Immature natural killer cell (primary cell): ENCODE measurements at regions not wholly inside any gene's neighbourhood (a gene's known extent, or its start where the extent isn't known, plus 50 kb on each side); places are given as distances from the start of the nearest gene placed in this dataset.

ENCODE experiments used
- DNase-seq, 3 donors: peaks; one replicate each; pipeline ENCODE4 v3.0.0; 2022; ENCODE audit warnings: mixed read lengths in 1 of 3
- H3K27ac Mint-ChIP-seq, 6 donors: one replicate each; pipeline ENCODE4 v1.8.0; 2020; ENCODE audit warnings: mixed read lengths in 6 of 6, mild to moderate bottlenecking in 5 of 6, inconsistent platforms in 4 of 6, moderate library complexity in 3 of 6
- H3K27me3 Mint-ChIP-seq, 3 donors: one replicate each; pipeline ENCODE4 v1.8.0; 2020 to 2021; ENCODE audit warnings: low read depth in 3 of 3, mild to moderate bottlenecking in 3 of 3, mixed read lengths in 3 of 3, moderate library complexity in 3 of 3, inconsistent platforms in 1 of 3
- H3K36me3 Mint-ChIP-seq, 3 donors: one replicate each; pipeline ENCODE4 v1.8.0; 2020; ENCODE audit warnings: mixed read lengths in 3 of 3, inconsistent platforms in 2 of 3, mild to moderate bottlenecking in 2 of 3
- H3K4me1 Mint-ChIP-seq, 2 donors: one replicate each; pipeline ENCODE4 v1.8.0; 2020; ENCODE audit warnings: inconsistent platforms in 2 of 2, mild to moderate bottlenecking in 2 of 2, mixed read lengths in 2 of 2, moderate library complexity in 1 of 2
- H3K4me3 Mint-ChIP-seq, 5 donors: one replicate each; pipeline ENCODE4 v1.8.0; 2020; ENCODE audit warnings: mild to moderate bottlenecking in 5 of 5, mixed read lengths in 5 of 5, inconsistent platforms in 3 of 5, moderate library complexity in 3 of 5
- H3K9me3 Mint-ChIP-seq, 6 donors: one replicate each; pipeline ENCODE4 v1.8.0; 2020; ENCODE audit warnings: mild to moderate bottlenecking in 6 of 6, mixed read lengths in 6 of 6, inconsistent platforms in 4 of 6, moderate library complexity in 3 of 6

DNA sequence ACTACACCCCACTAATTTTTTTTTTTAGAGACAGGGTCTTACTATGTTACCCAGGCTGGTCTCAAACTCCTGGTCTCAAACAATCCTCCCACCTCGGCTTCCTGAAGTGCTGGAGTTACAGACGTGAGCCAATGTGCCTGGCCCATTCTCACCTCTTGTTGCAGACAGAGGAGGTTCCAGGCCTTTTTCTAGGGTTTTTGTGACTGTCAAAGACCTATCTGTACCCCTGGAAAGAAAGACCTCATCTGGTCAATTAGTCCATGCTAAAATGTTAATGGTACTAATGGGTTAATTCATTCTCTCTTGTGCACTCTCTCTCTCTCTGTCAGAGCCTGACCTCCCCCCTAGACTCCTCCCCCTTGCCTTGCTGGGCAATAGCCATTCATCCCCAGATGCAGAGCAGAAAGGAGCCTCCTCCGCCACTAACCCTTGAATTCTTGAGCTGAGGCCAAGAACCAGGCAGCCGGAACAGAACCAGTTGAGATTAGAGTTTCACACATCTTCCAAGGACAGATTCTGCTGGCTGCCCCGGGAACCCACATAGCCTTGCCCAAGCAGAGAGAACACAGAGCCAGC is 209.7 kb downstream of the SKIDA1 start:
- H3K4me1 Mint-ChIP-seq, result no peaks in the 10 kb centered on the region
- no peak for DNase-seq
- H3K27me3 Mint-ChIP-seq, result peaks cover 0 to 3% (median 1%) of the 10 kb centered on the region in 3 donors
- no peaks in the 10 kb centered on the region for H3K9me3 Mint-ChIP-seq
- H3K27ac Mint-ChIP-seq, result no peak overlapping the region
- H3K4me3 Mint-ChIP-seq, result no peak overlapping the region
- H3K36me3 Mint-ChIP-seq, result no peaks in the 10 kb centered on the region

DNA sequence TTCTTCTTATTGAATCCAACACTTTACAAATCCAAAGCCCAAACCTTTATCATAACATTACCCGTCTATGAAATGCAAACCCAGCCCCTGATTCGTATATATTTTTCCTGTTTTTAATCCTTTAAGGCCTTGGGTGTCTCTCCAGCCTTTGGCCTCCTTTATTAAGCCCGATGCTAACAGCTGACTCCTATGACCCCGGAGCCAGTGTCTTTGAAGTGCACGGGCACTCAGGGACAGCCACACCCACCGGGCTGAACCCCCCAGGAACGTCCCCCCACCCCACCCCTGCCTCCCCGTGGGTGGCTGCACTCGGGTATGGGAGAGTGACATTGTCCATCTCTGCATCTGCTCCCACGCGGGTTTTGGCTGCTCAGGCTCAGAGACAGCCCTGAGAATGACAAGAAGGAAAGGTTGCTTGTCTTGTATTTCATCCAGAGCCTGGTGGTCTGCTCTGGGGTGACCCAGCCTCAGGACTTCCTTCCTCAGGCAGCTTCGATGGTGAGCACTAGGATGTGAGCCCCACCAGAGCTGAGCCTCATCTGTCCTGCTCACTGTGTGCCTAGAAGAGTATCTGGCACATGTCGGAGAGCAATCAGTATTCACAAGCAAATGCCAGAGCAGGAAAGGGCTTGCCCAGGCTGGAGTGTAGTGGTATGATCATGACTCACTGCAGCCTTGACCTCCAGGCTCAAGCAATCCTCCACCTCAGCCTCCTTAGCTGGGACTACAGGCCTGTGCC is 210.4 kb downstream of the SKIDA1 start:
- H3K9me3 Mint-ChIP-seq, result no peaks in the 10 kb centered on the region
- H3K27me3 Mint-ChIP-seq, result peaks cover 0 to 3% (median 1%) of the 10 kb centered on the region in 3 donors
- H3K4me1 Mint-ChIP-seq, result no peaks in the 10 kb centered on the region
- no peak overlapping the region for H3K27ac Mint-ChIP-seq
- no peak for DNase-seq
- H3K4me3 Mint-ChIP-seq, result no peak overlapping the region
- H3K36me3 Mint-ChIP-seq, result no peaks in the 10 kb centered on the region

DNA sequence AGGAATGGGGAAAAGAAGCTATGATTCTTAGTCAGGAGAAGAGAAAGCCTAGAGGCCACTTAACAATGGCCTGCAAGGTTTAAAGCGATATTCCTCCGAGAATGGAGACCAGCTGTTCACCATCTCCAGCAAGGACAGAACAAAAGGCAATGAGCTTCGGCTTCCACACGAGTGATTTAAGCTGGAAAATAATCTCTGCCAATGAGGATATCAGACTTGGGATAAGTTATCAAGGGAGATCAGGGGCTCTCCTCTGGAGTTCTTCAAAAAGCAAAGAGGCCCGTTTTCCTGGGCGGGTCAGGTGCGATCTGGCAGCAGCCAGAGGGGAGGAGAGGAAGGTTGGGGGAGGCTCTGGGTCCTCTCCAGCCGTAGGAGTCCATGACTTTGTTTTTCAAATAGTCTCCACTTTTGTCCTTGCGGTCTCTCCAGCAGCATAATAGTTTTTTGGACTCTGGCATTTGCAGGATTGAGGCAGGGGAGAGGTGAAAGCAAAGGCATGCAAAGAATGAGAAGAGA is 211.3 kb downstream of the SKIDA1 start:
- no peak for DNase-seq
- H3K27me3 Mint-ChIP-seq, result peaks cover 0 to 3% (median 1%) of the 10 kb centered on the region in 3 donors
- H3K4me3 Mint-ChIP-seq, result no peak overlapping the region
- H3K27ac Mint-ChIP-seq, result no peak overlapping the region
- no peaks in the 10 kb centered on the region for H3K9me3 Mint-ChIP-seq
- H3K4me1 Mint-ChIP-seq, result no peaks in the 10 kb centered on the region
- H3K36me3 Mint-ChIP-seq, result no peaks in the 10 kb centered on the region

DNA sequence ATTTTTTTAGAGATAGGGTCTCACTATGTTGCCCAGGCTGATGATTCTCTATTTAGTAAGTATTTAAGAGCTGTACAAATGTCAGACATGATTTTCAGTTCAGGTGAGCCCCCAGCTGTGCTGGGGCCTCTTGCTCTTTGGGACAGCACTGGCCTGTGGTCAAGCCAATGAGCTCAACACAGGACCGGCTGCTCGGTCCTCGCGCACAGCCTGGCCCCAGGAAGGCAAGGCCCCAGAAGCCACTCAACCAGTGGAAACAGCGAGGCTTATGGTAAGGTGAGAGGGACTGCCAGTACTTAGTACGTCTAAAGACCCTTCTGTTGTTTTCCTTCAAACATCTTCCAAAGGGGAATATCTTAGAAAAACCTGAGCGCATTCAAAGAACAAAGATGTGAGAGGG is 211.8 kb downstream of the SKIDA1 start:
- Mint-ChIP-seq H3K27me3 (peaks cover 1 to 3% (median 2%) of the 10 kb centered on the region in 3 donors), H3K4me3 (no peak overlapping the region), H3K9me3 (no peaks in the 10 kb centered on the region), H3K27ac (no peak overlapping the region), H3K4me1 (no peaks in the 10 kb centered on the region), H3K36me3 (no peaks in the 10 kb centered on the region)
- no peak for DNase-seq

- H3K4me3 Mint-ChIP-seq, result no peak overlapping the region
- H3K27me3 Mint-ChIP-seq, result peaks cover 1 to 3% (median 2%) of the 10 kb centered on the region in 3 donors
- no peak for DNase-seq
- no peaks in the 10 kb centered on the region for H3K36me3 Mint-ChIP-seq
- no peaks in the 10 kb centered on the region for H3K4me1 Mint-ChIP-seq
- H3K27ac Mint-ChIP-seq, result no peak overlapping the region
- no peaks in the 10 kb centered on the region for H3K9me3 Mint-ChIP-seq
Observed at GRCh38 chr10:21311426-21311825, 214.1 kb downstream of the SKIDA1 start.

DNA sequence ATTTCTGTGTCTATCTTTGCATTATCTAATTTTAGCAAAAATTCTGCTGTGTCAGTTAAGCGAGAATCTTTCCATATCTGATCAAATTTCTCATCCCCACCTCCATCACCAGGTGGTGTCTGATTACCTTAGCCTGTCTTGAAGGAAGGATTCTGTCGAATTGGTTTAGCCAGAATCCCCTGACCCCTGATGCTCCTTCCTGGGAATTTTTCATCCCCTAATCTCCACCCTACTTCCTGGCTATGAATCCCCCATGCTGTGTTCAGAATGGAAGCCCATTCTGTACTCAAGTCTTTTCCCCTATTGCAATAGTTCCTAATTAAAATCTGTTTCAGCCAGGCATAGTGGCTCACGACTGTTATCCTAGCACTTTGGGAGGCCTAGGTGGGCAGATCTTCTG is 216.1 kb downstream of the SKIDA1 start:
- H3K9me3 Mint-ChIP-seq, result no peaks in the 10 kb centered on the region
- H3K4me1 Mint-ChIP-seq, result no peaks in the 10 kb centered on the region
- no peak overlapping the region for H3K27ac Mint-ChIP-seq
- H3K4me3 Mint-ChIP-seq, result no peak overlapping the region
- no peak for DNase-seq
- H3K27me3 Mint-ChIP-seq, result peaks cover 0 to 2% (median 2%) of the 10 kb centered on the region in 3 donors
- no peaks in the 10 kb centered on the region for H3K36me3 Mint-ChIP-seq

GRCh38 chr10:21308946-21309345 is 216.5 kb downstream of the SKIDA1 start:
- H3K27ac Mint-ChIP-seq, result no peak overlapping the region

GRCh38 chr10:21308018-21308417 is 217.5 kb downstream of the SKIDA1 start:
- no peaks in the 10 kb centered on the region for H3K4me1 Mint-ChIP-seq
- H3K4me3 Mint-ChIP-seq, result no peak overlapping the region
- H3K36me3 Mint-ChIP-seq, result no peaks in the 10 kb centered on the region
- H3K27me3 Mint-ChIP-seq, result peaks cover 0 to 2% (median 0%) of the 10 kb centered on the region in 3 donors
- DNase-seq, result no peak
- H3K27ac Mint-ChIP-seq, result no peak overlapping the region
- no peaks in the 10 kb centered on the region for H3K9me3 Mint-ChIP-seq

More at GRCh38 chr10:21308946-21309345, 216.5 kb downstream of the SKIDA1 start:
- no peak for DNase-seq
- Mint-ChIP-seq H3K36me3 (no peaks in the 10 kb centered on the region), H3K4me1 (no peaks in the 10 kb centered on the region), H3K9me3 (no peaks in the 10 kb centered on the region), H3K4me3 (no peak overlapping the region), H3K27me3 (peaks cover 0 to 2% (median 2%) of the 10 kb centered on the region in 3 donors)

GRCh38 chr10:21304608-21305007 is 220.9 kb downstream of the SKIDA1 start:
- no peak for DNase-seq
- H3K27me3 Mint-ChIP-seq, result peaks cover 0 to 2% (median 0%) of the 10 kb centered on the region in 3 donors
- no peak overlapping the region for H3K4me3 Mint-ChIP-seq
- H3K36me3 Mint-ChIP-seq, result no peaks in the 10 kb centered on the region
- H3K9me3 Mint-ChIP-seq, result no peaks in the 10 kb centered on the region
- no peaks in the 10 kb centered on the region for H3K4me1 Mint-ChIP-seq
- no peak overlapping the region for H3K27ac Mint-ChIP-seq

DNA sequence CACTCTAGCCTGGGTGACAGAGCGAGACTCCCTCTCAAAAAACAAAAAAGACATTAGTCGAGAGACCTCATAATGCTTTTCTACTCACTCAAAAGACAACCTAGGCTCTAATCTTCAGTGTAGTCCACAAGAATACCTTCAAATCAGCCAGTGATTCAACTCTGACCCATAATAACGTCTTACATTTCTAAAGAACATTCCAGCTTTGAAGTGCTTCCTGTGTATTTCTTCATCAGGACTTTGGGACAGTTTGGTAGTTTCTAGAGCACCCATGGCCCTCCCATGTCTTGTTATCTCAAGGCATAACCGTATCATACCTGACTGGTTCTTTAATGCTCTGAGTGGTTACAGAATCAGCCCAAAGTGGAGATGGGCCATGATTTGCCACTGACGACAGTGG is 221.3 kb downstream of the SKIDA1 start:
- H3K36me3 Mint-ChIP-seq, result no peaks in the 10 kb centered on the region
- H3K9me3 Mint-ChIP-seq, result no peaks in the 10 kb centered on the region
- no peak overlapping the region for H3K4me3 Mint-ChIP-seq
- no peaks in the 10 kb centered on the region for H3K4me1 Mint-ChIP-seq
- no peak overlapping the region for H3K27ac Mint-ChIP-seq
- H3K27me3 Mint-ChIP-seq, result peaks cover 0 to 2% (median 0%) of the 10 kb centered on the region in 3 donors
- DNase-seq, result no peak

DNA sequence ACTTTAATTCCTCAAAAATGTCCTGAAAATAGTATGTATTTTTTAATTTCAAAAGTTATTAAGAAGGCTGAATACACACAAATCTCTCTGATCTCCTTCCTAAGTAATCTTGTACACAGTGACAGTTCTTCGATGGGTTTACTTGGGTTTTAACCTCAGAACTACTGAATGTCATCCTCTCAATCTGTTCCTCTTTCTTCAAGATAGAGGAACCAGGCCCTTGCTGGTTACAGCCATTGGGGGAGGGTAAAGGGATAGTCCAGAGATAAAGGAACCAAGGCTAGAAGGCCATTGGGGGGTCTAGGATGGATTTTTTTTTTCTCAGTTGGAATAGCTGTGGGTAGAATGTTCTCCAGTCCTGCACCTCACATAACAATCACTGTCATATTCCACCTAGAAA is 224.9 kb downstream of the SKIDA1 start:
- Mint-ChIP-seq H3K4me1 (no peaks in the 10 kb centered on the region), H3K27me3 (peaks cover under 1 to 2% (median 1%) of the 10 kb centered on the region in 3 donors), H3K27ac (no peak overlapping the region), H3K36me3 (no peaks in the 10 kb centered on the region), H3K9me3 (no peaks in the 10 kb centered on the region), H3K4me3 (no peak overlapping the region)
- no peak for DNase-seq

DNA sequence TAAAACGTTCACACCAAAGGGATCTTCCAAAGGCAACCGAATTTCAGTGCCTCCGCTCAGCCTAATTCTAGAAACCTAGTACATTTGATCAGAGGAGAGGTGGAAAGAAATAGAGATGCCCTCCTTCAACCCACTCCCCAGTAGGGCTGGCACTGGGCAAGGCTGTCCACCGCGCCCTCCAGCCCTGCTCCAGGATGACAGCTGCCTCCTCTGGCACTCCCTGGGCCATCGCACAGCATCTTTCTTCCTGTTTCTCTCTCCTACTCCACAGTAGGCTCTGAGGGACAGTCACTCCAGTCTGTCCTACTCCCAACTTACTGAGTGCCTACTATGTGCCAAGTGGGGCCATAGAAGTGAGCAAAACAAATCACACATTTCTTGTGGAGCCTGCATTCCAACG is 226.2 kb downstream of the SKIDA1 start:
- no peak overlapping the region for H3K27ac Mint-ChIP-seq
- H3K4me1 Mint-ChIP-seq, result no peaks in the 10 kb centered on the region
- H3K36me3 Mint-ChIP-seq, result no peaks in the 10 kb centered on the region
- H3K9me3 Mint-ChIP-seq, result no peaks in the 10 kb centered on the region
- peaks cover 2 to 3% (median 3%) of the 10 kb centered on the region in 3 donors for H3K27me3 Mint-ChIP-seq
- no peak for DNase-seq
- no peak overlapping the region for H3K4me3 Mint-ChIP-seq

DNA sequence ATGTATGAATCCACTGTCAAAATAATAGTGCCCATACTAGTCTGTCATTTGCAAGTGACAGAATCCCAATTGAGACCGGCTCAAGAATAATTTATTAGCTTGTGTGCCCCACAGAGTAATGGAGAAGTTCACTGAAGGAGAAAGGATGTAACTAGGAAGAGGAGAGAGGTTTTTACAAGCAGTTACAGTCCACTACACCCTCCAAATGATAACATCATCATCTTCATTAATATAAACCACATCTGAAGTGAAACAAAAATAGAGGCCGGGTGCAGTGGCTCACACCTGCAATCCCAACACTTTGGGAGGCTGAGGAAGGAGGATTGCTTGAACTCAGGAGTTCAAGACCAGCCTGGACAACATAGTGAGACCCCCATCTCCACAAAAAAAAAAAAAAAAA is 226.8 kb downstream of the SKIDA1 start:
- DNase-seq, result no peak
- Mint-ChIP-seq H3K4me3 (no peak overlapping the region), H3K36me3 (no peaks in the 10 kb centered on the region), H3K27me3 (peaks cover 3 to 7% (median 3%) of the 10 kb centered on the region in 3 donors), H3K9me3 (no peaks in the 10 kb centered on the region), H3K27ac (no peak overlapping the region), H3K4me1 (no peaks in the 10 kb centered on the region)

DNA sequence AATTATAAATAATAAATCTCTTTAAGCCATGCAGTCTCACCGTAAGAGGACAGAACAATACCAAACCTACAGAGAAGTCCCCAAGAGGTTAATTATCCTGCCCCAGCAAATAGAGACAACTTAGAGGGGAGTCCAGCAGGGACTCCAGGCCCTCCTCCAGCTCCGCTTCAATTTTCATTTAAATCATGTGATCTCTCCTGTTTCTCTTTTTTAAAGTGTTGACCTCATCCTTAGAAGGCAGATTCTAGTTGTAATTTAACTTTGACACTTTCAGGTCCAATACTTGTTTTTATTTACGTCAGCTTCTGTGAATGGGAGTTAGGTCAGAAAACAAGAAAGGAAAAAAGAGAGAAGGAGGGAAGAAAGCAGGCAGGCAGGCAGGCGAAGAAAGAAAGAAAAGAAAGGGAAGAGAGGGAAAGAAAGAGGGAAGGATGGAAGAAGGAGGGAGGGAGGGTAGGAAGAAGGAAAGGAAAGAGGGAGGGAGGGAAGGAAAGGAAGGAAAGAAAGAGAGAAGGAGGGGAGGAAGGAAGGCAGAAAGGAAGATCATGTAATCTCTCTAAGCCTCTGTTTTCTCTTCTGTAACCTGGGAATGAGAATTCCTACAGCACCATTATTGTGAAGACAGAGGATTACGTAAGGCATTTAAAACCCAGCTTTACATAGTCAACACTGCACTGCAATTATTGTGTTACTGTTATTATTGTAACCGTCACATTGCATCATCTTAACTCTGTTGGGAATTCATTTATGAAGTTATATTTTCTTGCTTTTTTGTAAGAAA is 227.7 kb downstream of the SKIDA1 start:
- Mint-ChIP-seq H3K27ac (no peak overlapping the region), H3K9me3 (no peaks in the 10 kb centered on the region), H3K4me1 (no peaks in the 10 kb centered on the region), H3K36me3 (no peaks in the 10 kb centered on the region), H3K4me3 (no peak overlapping the region), H3K27me3 (peaks cover 3 to 10% (median 5%) of the 10 kb centered on the region in 3 donors)
- DNase-seq, result no peak
